B cell (primary cell): ENCODE measurements at regions not wholly inside any gene's neighbourhood (a gene's known extent, or its start where the extent isn't known, plus 50 kb on each side); places are given as distances from the start of the nearest gene placed in this dataset.
"Not testable (repeated sequence)": the region's sequence is repeated elsewhere in the genome, so short reads cannot be mapped to it uniquely, and the experiment has no call there.

Source experiments
- ATAC-seq: fragments of 200-7000 bp; cut with Tn5 transposase; one replicate; pipeline ENCODE4 v1.10.0; 2021; ENCODE audit warnings: low read depth, mild to moderate bottlenecking, moderate number of reproducible peaks, moderate library complexity
- CTCF ChIA-PET: fragments of 350-600 bp; sonication (Branson Sonifier 250); formaldehyde crosslinking; loops from one replicate; lab custom pipeline; 2021; ENCODE audit warnings: antibody characterized with exemption, inconsistent platforms; lab: Charles Lee
- POLR2A ChIA-PET: fragments of 350-600 bp; sonication (Branson Sonifier 250); formaldehyde crosslinking; loops from one replicate; lab custom pipeline; 2021; ENCODE audit warnings: antibody characterized with exemption; lab: Charles Lee
- DNase-seq: peaks from one replicate; pipeline ENCODE4 v3.0.0; 2013
- H2AFZ ChIP-seq: 2 replicates; pipeline ENCODE4 v1.6.1; 2012; ENCODE audit warnings: mild to moderate bottlenecking, low read depth, low read length; ENCODE audit not compliant: insufficient read depth, poor library complexity, severe bottlenecking
- H3K27ac ChIP-seq, 2 donors: 1 replicate in 1 of 2; 2 replicates in 1 of 2; pipeline ENCODE4 v1.5.1; 2012 to 2013; ENCODE audit warnings: low read length in 2 of 2, mild to moderate bottlenecking in 2 of 2, moderate library complexity in 1 of 2
- H3K27me3 ChIP-seq, 4 experiments: fragments of 200-600 bp in 1 of 4; sonication (generic) in 1 of 4; replicated peaks in 1 of 4; 1 replicate in 2 of 4; 2 replicates in 2 of 4; pipeline versions ENCODE4 v1.6.1 to v1.7.0; 2013 to 2016; ENCODE audit warnings: low read length in 3 of 4, mild to moderate bottlenecking in 2 of 4, mixed read lengths in 1 of 4, moderate library complexity in 1 of 4; ENCODE audit not compliant: insufficient read depth in 4 of 4, control insufficient read depth in 3 of 4; ENCODE audit errors: control extremely low read depth in 1 of 4
- H3K36me3 ChIP-seq, 2 experiments: replicated peaks in 1 of 2; 1 replicate in 1 of 2; 2 replicates in 1 of 2; pipeline versions ENCODE4 v1.6.1 to v1.7.1; 2013; ENCODE audit warnings: low read length in 1 of 2; ENCODE audit not compliant: insufficient read depth in 2 of 2, control insufficient read depth in 1 of 2; ENCODE audit errors: control extremely low read depth in 1 of 2, extremely low read depth in 1 of 2
- H3K4me1 ChIP-seq, 2 donors: fragments of 200-600 bp in 1 of 2; sonication (generic) in 1 of 2; 1 replicate in 1 of 2; 2 replicates in 1 of 2; pipeline versions ENCODE4 v1.5.1 to v1.6.1; 2013 to 2017; ENCODE audit warnings: low read length in 2 of 2; ENCODE audit not compliant: control insufficient read depth in 2 of 2, insufficient read depth in 2 of 2
- H3K4me2 ChIP-seq: replicated peaks from 2 replicates; pipeline ENCODE3; 2012; ENCODE audit warnings: mild to moderate bottlenecking, low read depth, low read length; ENCODE audit not compliant: poor library complexity, severe bottlenecking
- H3K4me3 ChIP-seq, 5 experiments: fragments of 200-600 bp in 1 of 5; sonication (generic) in 1 of 5; 1 replicate in 3 of 5; 2 replicates in 2 of 5; pipeline versions ENCODE4 v1.5.1 to v1.7.0; 2011 to 2016; ENCODE audit warnings: low read length in 4 of 5, mild to moderate bottlenecking in 4 of 5, low read depth in 2 of 5, control low read depth in 1 of 5, moderate library complexity in 1 of 5; ENCODE audit not compliant: insufficient read depth in 1 of 5; ENCODE audit errors: control extremely low read depth in 1 of 5, extremely low read depth in 1 of 5
- H3K79me2 ChIP-seq: fragments of 200-600 bp; sonication (generic); one replicate; pipeline ENCODE4 v1.6.0; 2016; ENCODE audit warnings: low read length; ENCODE audit not compliant: control insufficient read depth, insufficient read depth
- H3K9ac ChIP-seq: fragments of 200-600 bp; sonication (generic); 2 replicates; pipeline ENCODE4 v1.6.1; 2017; ENCODE audit warnings: mild to moderate bottlenecking, low read length, moderate library complexity
- H3K9me3 ChIP-seq, 3 donors: one replicate each; pipeline versions ENCODE4 v1.6.1 to v1.7.1; 2013; ENCODE audit warnings: low read length in 2 of 3; ENCODE audit not compliant: control insufficient read depth in 2 of 3, insufficient read depth in 1 of 3; ENCODE audit errors: control extremely low read depth in 1 of 3
- H4K20me1 ChIP-seq: 2 replicates; pipeline ENCODE4 v1.6.0; 2012; ENCODE audit warnings: mild to moderate bottlenecking, low read length; ENCODE audit not compliant: insufficient read depth, control insufficient read depth, poor library complexity, severe bottlenecking
- H3K27ac Mint-ChIP-seq: one replicate; pipeline ENCODE4 v1.8.0; 2021; ENCODE audit warnings: mixed read lengths
- H3K27me3 Mint-ChIP-seq: one replicate; pipeline ENCODE4 v1.8.0; 2021; ENCODE audit warnings: mixed read lengths
- H3K4me1 Mint-ChIP-seq: one replicate; pipeline ENCODE4 v1.8.0; 2021; ENCODE audit warnings: mixed read lengths
- H3K4me3 Mint-ChIP-seq: one replicate; pipeline ENCODE4 v1.8.0; 2021; ENCODE audit warnings: mixed read lengths
- H3K9me3 Mint-ChIP-seq: one replicate; pipeline ENCODE4 v1.8.0; 2022; ENCODE audit warnings: mixed read lengths; ENCODE audit not compliant: insufficient read depth
- EZH2 ChIP-seq: IDR thresholded peaks from 2 replicates; pipeline ENCODE4 v1.6.1; 2012; ENCODE audit warnings: borderline replicate concordance, low read depth, mild to moderate bottlenecking, moderate library complexity, low read length; ENCODE audit not compliant: insufficient read depth, poor library complexity, severe bottlenecking
- WGBS: methylation state at CpG from one replicate; pipeline ENCODE4 v1.1.5; 2013; ENCODE audit warnings: missing lambda C conversion rate; ENCODE audit not compliant: insufficient coverage; 5-methylcytosine and 5-hydroxymethylcytosine counted together
- intact Hi-C: fragments of 100-400 bp; cut with micrococcal nuclease; formaldehyde crosslinking; loops from one replicate; pipeline ENCODE4 v1.10.0; 2022
- TF ChIP-seq, protein P1 (sequence below): fragments of 200-600 bp; IDR thresholded peaks from one replicate; pipeline ENCODE4 v1.8.0; 2022; ENCODE audit warnings: antibody characterized with exemption, mild to moderate bottlenecking

DNA sequence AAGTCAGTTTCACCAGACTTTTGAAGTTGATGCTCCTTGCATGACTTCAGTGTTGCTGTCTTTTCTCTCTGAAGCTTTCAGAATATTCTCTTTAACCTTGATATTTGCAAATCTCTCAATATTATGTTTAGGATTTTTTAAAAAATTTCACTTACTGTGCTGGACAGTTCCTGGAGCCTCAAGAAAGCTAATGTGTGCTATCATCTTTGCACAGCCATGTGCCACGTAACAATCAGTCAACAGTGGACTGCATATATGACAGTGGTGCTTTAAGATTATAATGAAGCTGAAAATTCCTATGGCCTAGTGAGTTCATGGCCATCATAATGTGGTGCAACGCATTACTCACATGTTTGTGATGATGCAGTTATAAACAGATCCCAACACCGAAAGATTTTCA, 59.1 kb upstream of the OGFRL1 start:
- H2AFZ ChIP-seq = no peak overlapping the region
- Mint-ChIP-seq H3K27me3 (no peaks in the 10 kb centered on the region), H3K9me3 (no peaks in the 10 kb centered on the region), H3K4me3 (no peak overlapping the region), H3K4me1 (peaks cover 35% of the 10 kb centered on the region), H3K27ac (no peak overlapping the region)
- POLR2A ChIA-PET = no interaction called here
- no peaks in the 10 kb centered on the region for H4K20me1 ChIP-seq
- TF ChIP-seq, protein P1, sequence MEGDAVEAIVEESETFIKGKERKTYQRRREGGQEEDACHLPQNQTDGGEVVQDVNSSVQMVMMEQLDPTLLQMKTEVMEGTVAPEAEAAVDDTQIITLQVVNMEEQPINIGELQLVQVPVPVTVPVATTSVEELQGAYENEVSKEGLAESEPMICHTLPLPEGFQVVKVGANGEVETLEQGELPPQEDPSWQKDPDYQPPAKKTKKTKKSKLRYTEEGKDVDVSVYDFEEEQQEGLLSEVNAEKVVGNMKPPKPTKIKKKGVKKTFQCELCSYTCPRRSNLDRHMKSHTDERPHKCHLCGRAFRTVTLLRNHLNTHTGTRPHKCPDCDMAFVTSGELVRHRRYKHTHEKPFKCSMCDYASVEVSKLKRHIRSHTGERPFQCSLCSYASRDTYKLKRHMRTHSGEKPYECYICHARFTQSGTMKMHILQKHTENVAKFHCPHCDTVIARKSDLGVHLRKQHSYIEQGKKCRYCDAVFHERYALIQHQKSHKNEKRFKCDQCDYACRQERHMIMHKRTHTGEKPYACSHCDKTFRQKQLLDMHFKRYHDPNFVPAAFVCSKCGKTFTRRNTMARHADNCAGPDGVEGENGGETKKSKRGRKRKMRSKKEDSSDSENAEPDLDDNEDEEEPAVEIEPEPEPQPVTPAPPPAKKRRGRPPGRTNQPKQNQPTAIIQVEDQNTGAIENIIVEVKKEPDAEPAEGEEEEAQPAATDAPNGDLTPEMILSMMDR = no peak
- no peak for TF ChIP-seq EZH2
- no peaks in the 10 kb centered on the region for H3K36me3 ChIP-seq
- peaks cover 7 to 23% of the 10 kb centered on the region in 2 donors for H3K4me1 ChIP-seq
- H3K9me3 ChIP-seq = no peaks in the 10 kb centered on the region
- no peak overlapping the region for H3K4me3 ChIP-seq
- H3K27ac ChIP-seq = no peak overlapping the region
- WGBS = 100% methylated on average over 1 of the region's 3 CpGs
- H3K27me3 ChIP-seq = no peaks in the 10 kb centered on the region
- CTCF ChIA-PET = interaction anchor here (1.1 kb wide), 1 partner anchor 39 kb away, joined by 5 read pairs; no protein-coding TSS in a partner anchor
- ATAC-seq (no peak), DNase-seq (no peak)
- intact Hi-C loops = no loop called here
- H3K79me2 ChIP-seq = no peaks in the 10 kb centered on the region
- H3K4me2 ChIP-seq = no peak overlapping the region
- H3K9ac ChIP-seq = no peak overlapping the region

GRCh38 chr6:71232890-71233289, 55.7 kb upstream of the OGFRL1 start:
- ATAC-seq, H3K9me3 Mint-ChIP-seq, H3K27ac ChIP-seq, H3K79me2 ChIP-seq, H3K9ac ChIP-seq, H3K4me2 ChIP-seq, H3K36me3 ChIP-seq, H3K27me3 ChIP-seq, H3K4me3 ChIP-seq, H3K4me3 Mint-ChIP-seq, H3K9me3 ChIP-seq, H3K27me3 Mint-ChIP-seq, H2AFZ ChIP-seq, H4K20me1 ChIP-seq, H3K27ac Mint-ChIP-seq, POLR2A ChIA-PET: not testable (repeated sequence)
- WGBS = no CpG with 5 or more reads among the region's 4 CpGs
- peaks cover 32% of the 10 kb centered on the region for H3K4me1 Mint-ChIP-seq
- DNase-seq = peak; percentile 15
- intact Hi-C loops = loop anchor here (10.0 kb wide), 1 partner anchor 52 kb away; the partner anchor contains the start of gene OGFRL1
- CTCF ChIA-PET = interaction anchor here (1.1 kb wide), 1 partner anchor 15 kb away, joined by 3 read pairs; no protein-coding TSS in a partner anchor
- H3K4me1 ChIP-seq = peaks cover 9 to 17% of the 10 kb centered on the region in 2 donors
